ENCODE measurements at regions not wholly inside any gene's neighbourhood (a gene's known extent, or its start where the extent isn't known, plus 50 kb on each side); places are given as distances from the start of the nearest gene placed in this dataset.

GRCh38 chr2:729376-729861 is 52.2 kb upstream of the TMEM18 start:
- TF ChIP-seq CTCF (IDR thresholded peaks at IDR 0.05), result no peak
- no peak for TF ChIP-seq EP300 (IDR thresholded peaks at IDR 0.05)
- TF ChIP-seq POLR2AphosphoS5 (IDR thresholded peaks at IDR 0.05), result no peak

All from stomach (tissue), 4 donors.